ENCODE measurements at regions not wholly inside any gene's neighbourhood (a gene's known extent, or its start where the extent isn't known, plus 50 kb on each side); places are given as distances from the start of the nearest gene placed in this dataset.
"Not testable (repeated sequence)": the region's sequence is repeated elsewhere in the genome, so short reads cannot be mapped to it uniquely, and the experiment has no call there.

- not testable (repeated sequence) for DNase-seq
Observed at GRCh38 chr6:49274809-49275769, 188.0 kb downstream of the MMUT start.

GRCh38 chr6:49269190-49269589 lies 193.9 kb downstream of the MMUT start:
- DNase-seq = no peak

- DNase-seq = no peak
Observed at GRCh38 chr6:49264909-49265308, 198.1 kb downstream of the MMUT start.

- no peak for DNase-seq
Observed at GRCh38 chr6:49264496-49264895, 198.6 kb downstream of the MMUT start.

- DNase-seq = no peak
Observed at GRCh38 chr6:49257549-49257948, 205.5 kb downstream of the MMUT start.

- no peak for DNase-seq
Observed at GRCh38 chr6:49255335-49255734, 207.7 kb downstream of the MMUT start.

- no peak for DNase-seq
Observed at GRCh38 chr6:49252901-49253300, 210.2 kb downstream of the MMUT start.

- DNase-seq = no peak
Observed at GRCh38 chr6:49233483-49233882, 229.6 kb downstream of the MMUT start.

- DNase-seq = no peak
Observed at GRCh38 chr6:49225471-49225870, 237.6 kb downstream of the MMUT start.

GRCh38 chr6:49220293-49220692 lies 242.8 kb downstream of the MMUT start:
- no peak for DNase-seq

- DNase-seq = no peak
Observed at GRCh38 chr6:49205526-49205925, 257.5 kb downstream of the MMUT start.

GRCh38 chr6:49202924-49203536 lies 260.0 kb downstream of the MMUT start:
- DNase-seq = no peak

GRCh38 chr6:49198015-49198414 lies 265.0 kb downstream of the MMUT start:
- DNase-seq = no peak

- not testable (repeated sequence) for DNase-seq
Observed at GRCh38 chr6:49162379-49162778, 300.7 kb downstream of the MMUT start.

- no peak for DNase-seq
Observed at GRCh38 chr6:49155316-49155715, 307.7 kb downstream of the MMUT start.

- DNase-seq = no peak
Observed at GRCh38 chr6:49151957-49152356, 311.1 kb downstream of the MMUT start.

GRCh38 chr6:49151461-49151860 lies 311.6 kb downstream of the MMUT start:
- DNase-seq = no peak

- no peak for DNase-seq
Observed at GRCh38 chr6:49151033-49151432, 312.0 kb downstream of the MMUT start.

GRCh38 chr6:49145280-49145679 lies 317.8 kb downstream of the MMUT start:
- DNase-seq = no peak

GRCh38 chr6:49142421-49143151 lies 320.5 kb downstream of the MMUT start:
- DNase-seq = no peak

- DNase-seq = no peak
Observed at GRCh38 chr6:49121970-49122369, 341.1 kb downstream of the MMUT start.

GRCh38 chr6:49118478-49118877 lies 344.6 kb downstream of the MMUT start:
- no peak for DNase-seq

- no peak for DNase-seq
Observed at GRCh38 chr6:49110916-49111315, 352.1 kb downstream of the MMUT start.

GRCh38 chr6:49097664-49098063 lies 365.4 kb downstream of the MMUT start:
- DNase-seq = not testable (repeated sequence)

Measured in right hindlimb (tissue), 1 donor.